ENCODE measurements at regions not wholly inside any gene's neighbourhood (a gene's known extent, or its start where the extent isn't known, plus 50 kb on each side); places are given as distances from the start of the nearest gene placed in this dataset.

GRCh38 chr3:94413336-94414108 lies 350.7 kb downstream of the NSUN3 start:
- Histone ChIP-seq H3K36me3 (ENCODE audit: insufficient read depth, low read length) (no peaks in the 10 kb centered on the region), H3K4me3 (ENCODE audit: low read length) (no peak overlapping the region), H3K27me3 (ENCODE audit: control insufficient read depth, insufficient read depth, low read length) (no peaks in the 10 kb centered on the region), H3K9ac (ENCODE audit: low read depth, low read length) (no peak overlapping the region), H3K4me1 (ENCODE audit: control insufficient read depth, insufficient read depth, low read length) (peaks cover 16% of the 10 kb centered on the region), H3K4me2 (ENCODE audit: low read length) (peak overlapping the region; percentile 13), H3K9me3 (replicated peaks; ENCODE audit: low read length) (no peaks in the 10 kb centered on the region)

DNA sequence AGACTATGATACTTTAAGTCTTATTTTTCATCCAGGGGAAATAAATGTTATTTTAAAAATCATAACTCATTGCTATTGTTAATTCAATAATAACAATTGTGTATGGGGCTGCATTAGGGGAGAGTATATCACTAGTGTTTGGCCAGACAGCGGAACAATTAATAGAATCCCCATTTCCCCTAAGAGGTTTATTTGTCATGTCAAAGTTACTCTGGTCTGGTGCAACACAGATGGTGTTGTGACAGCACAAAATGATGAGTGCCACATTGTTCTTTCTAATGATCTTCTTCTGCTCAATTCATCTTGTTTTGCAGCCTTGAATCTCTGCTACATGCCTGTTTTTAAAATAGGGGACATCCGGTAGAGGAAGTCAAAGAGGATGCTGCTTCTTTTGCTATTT lies 351.6 kb downstream of the NSUN3 start:
- Histone ChIP-seq H3K4me2 (ENCODE audit: low read length) (no peak overlapping the region), H3K36me3 (ENCODE audit: insufficient read depth, low read length) (no peaks in the 10 kb centered on the region), H3K4me3 (ENCODE audit: low read length) (no peak overlapping the region), H3K9ac (ENCODE audit: low read depth, low read length) (no peak overlapping the region), H3K9me3 (replicated peaks; ENCODE audit: low read length) (no peaks in the 10 kb centered on the region), H3K27me3 (ENCODE audit: control insufficient read depth, insufficient read depth, low read length) (no peaks in the 10 kb centered on the region), H3K4me1 (ENCODE audit: control insufficient read depth, insufficient read depth, low read length) (peaks cover 16% of the 10 kb centered on the region)

DNA sequence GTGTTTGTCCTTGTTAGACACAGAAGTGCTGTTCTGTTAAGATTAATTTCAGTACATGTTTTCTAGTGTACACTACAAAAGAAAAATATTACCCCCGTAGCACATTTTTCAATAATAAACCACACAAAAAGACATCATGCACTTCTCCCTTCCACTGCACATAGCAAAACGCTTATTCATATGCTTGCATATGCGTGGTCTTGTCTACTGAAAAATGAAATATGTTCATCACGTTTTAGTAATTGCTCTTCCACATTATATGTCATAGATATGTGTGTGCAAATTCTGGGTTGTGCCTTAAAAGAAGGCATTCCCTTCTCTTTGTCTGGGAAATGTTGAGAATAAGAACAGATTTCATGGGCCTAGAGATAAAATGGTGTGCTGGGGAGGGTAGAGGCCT lies 353.9 kb downstream of the NSUN3 start:
- H3K9me3 ChIP-seq (replicated peaks; ENCODE audit: low read length) = no peaks in the 10 kb centered on the region
- no peaks in the 10 kb centered on the region for H3K27me3 ChIP-seq (ENCODE audit: control insufficient read depth, insufficient read depth, low read length)
- H3K4me3 ChIP-seq (ENCODE audit: low read length) = no peak overlapping the region
- no peak overlapping the region for H3K4me2 ChIP-seq (ENCODE audit: low read length)
- H3K4me1 ChIP-seq (ENCODE audit: control insufficient read depth, insufficient read depth, low read length) = peaks cover 28% of the 10 kb centered on the region
- no peak overlapping the region for H3K9ac ChIP-seq (ENCODE audit: low read depth, low read length)
- no peaks in the 10 kb centered on the region for H3K36me3 ChIP-seq (ENCODE audit: insufficient read depth, low read length)

GRCh38 chr3:94417963-94418455 lies 355.1 kb downstream of the NSUN3 start:
- no peak overlapping the region for H3K4me3 ChIP-seq (ENCODE audit: low read length)
- peaks cover 26% of the 10 kb centered on the region for H3K4me1 ChIP-seq (ENCODE audit: control insufficient read depth, insufficient read depth, low read length)
- no peaks in the 10 kb centered on the region for H3K9me3 ChIP-seq (replicated peaks; ENCODE audit: low read length)
- H3K27me3 ChIP-seq (ENCODE audit: control insufficient read depth, insufficient read depth, low read length) = no peaks in the 10 kb centered on the region
- H3K4me2 ChIP-seq (ENCODE audit: low read length) = no peak overlapping the region
- no peaks in the 10 kb centered on the region for H3K36me3 ChIP-seq (ENCODE audit: insufficient read depth, low read length)
- no peak overlapping the region for H3K9ac ChIP-seq (ENCODE audit: low read depth, low read length)

GRCh38 chr3:94420931-94421330 lies 358.1 kb downstream of the NSUN3 start:
- Histone ChIP-seq H3K36me3 (ENCODE audit: insufficient read depth, low read length) (no peaks in the 10 kb centered on the region), H3K4me2 (ENCODE audit: low read length) (peak overlapping the region; percentile 40), H3K4me1 (ENCODE audit: control insufficient read depth, insufficient read depth, low read length) (peaks cover 12% of the 10 kb centered on the region), H3K27me3 (ENCODE audit: control insufficient read depth, insufficient read depth, low read length) (no peaks in the 10 kb centered on the region), H3K9me3 (replicated peaks; ENCODE audit: low read length) (no peaks in the 10 kb centered on the region), H3K4me3 (ENCODE audit: low read length) (no peak overlapping the region), H3K9ac (ENCODE audit: low read depth, low read length) (no peak overlapping the region)

- H3K4me2 ChIP-seq (ENCODE audit: low read length) = no peak overlapping the region
- peaks cover 12% of the 10 kb centered on the region for H3K4me1 ChIP-seq (ENCODE audit: control insufficient read depth, insufficient read depth, low read length)
- H3K9ac ChIP-seq (ENCODE audit: low read depth, low read length) = no peak overlapping the region
- no peak overlapping the region for H3K4me3 ChIP-seq (ENCODE audit: low read length)
- H3K9me3 ChIP-seq (replicated peaks; ENCODE audit: low read length) = no peaks in the 10 kb centered on the region
- no peaks in the 10 kb centered on the region for H3K36me3 ChIP-seq (ENCODE audit: insufficient read depth, low read length)
- no peaks in the 10 kb centered on the region for H3K27me3 ChIP-seq (ENCODE audit: control insufficient read depth, insufficient read depth, low read length)
Observed at GRCh38 chr3:94423578-94423977, 360.7 kb downstream of the NSUN3 start.

GRCh38 chr3:94429517-94429916 lies 366.7 kb downstream of the NSUN3 start:
- Histone ChIP-seq H3K4me1 (ENCODE audit: control insufficient read depth, insufficient read depth, low read length) (peaks cover 3% of the 10 kb centered on the region), H3K9ac (ENCODE audit: low read depth, low read length) (no peak overlapping the region), H3K36me3 (ENCODE audit: insufficient read depth, low read length) (no peaks in the 10 kb centered on the region), H3K4me2 (ENCODE audit: low read length) (no peak overlapping the region), H3K4me3 (ENCODE audit: low read length) (no peak overlapping the region), H3K27me3 (ENCODE audit: control insufficient read depth, insufficient read depth, low read length) (no peaks in the 10 kb centered on the region), H3K9me3 (replicated peaks; ENCODE audit: low read length) (no peaks in the 10 kb centered on the region)

- H3K4me1 ChIP-seq (ENCODE audit: control insufficient read depth, insufficient read depth, low read length) = peaks cover 3% of the 10 kb centered on the region
- H3K9ac ChIP-seq (ENCODE audit: low read depth, low read length) = no peak overlapping the region
- H3K4me3 ChIP-seq (ENCODE audit: low read length) = no peak overlapping the region
- H3K4me2 ChIP-seq (ENCODE audit: low read length) = no peak overlapping the region
- no peaks in the 10 kb centered on the region for H3K27me3 ChIP-seq (ENCODE audit: control insufficient read depth, insufficient read depth, low read length)
- no peaks in the 10 kb centered on the region for H3K36me3 ChIP-seq (ENCODE audit: insufficient read depth, low read length)
- H3K9me3 ChIP-seq (replicated peaks; ENCODE audit: low read length) = no peaks in the 10 kb centered on the region
Observed at GRCh38 chr3:94431876-94432570, 369.2 kb downstream of the NSUN3 start.

DNA sequence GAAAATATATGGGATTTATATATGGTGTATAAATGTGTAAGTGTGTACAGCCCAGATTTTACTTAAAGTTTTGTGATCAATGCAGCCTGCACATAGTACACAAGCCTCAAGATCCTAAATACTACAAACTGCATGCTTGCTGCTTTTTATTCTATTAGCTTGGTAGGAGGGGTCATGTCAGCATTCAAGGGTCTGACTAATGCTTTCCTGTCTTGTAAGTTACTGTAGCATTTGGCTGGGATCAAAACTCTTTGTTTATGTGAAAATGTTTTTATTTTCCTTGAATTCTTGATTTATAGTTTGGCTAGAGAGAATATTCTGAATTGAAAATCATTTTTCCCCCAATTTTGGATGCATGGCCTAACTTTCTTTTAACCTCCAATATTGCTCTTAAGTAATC lies 370.9 kb downstream of the NSUN3 start:
- peaks cover 3% of the 10 kb centered on the region for H3K4me1 ChIP-seq (ENCODE audit: control insufficient read depth, insufficient read depth, low read length)
- H3K9ac ChIP-seq (ENCODE audit: low read depth, low read length) = no peak overlapping the region
- H3K9me3 ChIP-seq (replicated peaks; ENCODE audit: low read length) = no peaks in the 10 kb centered on the region

DNA sequence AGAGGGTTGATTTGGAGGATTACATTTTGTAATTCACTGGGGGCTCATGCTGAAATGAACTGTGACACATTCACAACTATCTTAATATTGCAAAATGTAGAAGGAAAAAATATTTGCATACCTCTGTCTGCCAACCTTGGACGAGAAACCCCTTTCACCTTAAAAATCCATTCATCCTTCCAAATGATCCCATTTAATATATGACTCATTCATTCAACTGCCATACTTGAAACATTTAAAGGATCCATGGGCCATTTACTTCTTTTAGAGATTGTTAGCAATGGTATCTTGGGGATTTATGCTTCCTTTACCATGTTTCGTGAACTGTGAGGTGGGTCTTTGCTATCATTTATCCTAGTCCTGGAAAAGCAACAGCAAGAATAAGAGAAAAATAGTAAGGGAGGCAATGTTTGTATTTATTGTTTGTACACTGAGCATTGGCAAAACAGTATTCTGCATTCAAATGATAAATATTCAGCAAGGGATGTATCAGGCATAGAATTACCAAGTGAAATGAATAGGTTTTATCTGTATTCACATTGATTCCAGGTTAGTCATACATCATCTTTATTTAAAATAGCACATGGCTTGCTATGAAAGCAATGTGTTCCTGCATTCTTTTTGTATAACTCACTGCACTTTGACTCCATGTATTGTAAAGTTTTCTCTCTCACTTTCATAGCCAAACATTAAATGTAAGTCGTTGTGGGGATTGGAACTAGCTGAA lies 378.1 kb downstream of the NSUN3 start:
- Histone ChIP-seq H3K9ac (ENCODE audit: low read depth, low read length) (peak overlapping the region; percentile 61), H3K4me2 (ENCODE audit: low read length) (peak overlapping the region; percentile 74), H3K4me1 (ENCODE audit: control insufficient read depth, insufficient read depth, low read length) (peaks cover 23% of the 10 kb centered on the region), H3K9me3 (replicated peaks; ENCODE audit: low read length) (no peaks in the 10 kb centered on the region), H3K36me3 (ENCODE audit: insufficient read depth, low read length) (no peaks in the 10 kb centered on the region), H3K27me3 (ENCODE audit: control insufficient read depth, insufficient read depth, low read length) (no peaks in the 10 kb centered on the region), H3K4me3 (ENCODE audit: low read length) (peak overlapping the region; percentile 31)

More for the DNA sequence above, 370.9 kb downstream of the NSUN3 start:
- Histone ChIP-seq H3K4me3 (ENCODE audit: low read length) (no peak overlapping the region), H3K36me3 (ENCODE audit: insufficient read depth, low read length) (no peaks in the 10 kb centered on the region), H3K4me2 (ENCODE audit: low read length) (no peak overlapping the region), H3K27me3 (ENCODE audit: control insufficient read depth, insufficient read depth, low read length) (no peaks in the 10 kb centered on the region)

DNA sequence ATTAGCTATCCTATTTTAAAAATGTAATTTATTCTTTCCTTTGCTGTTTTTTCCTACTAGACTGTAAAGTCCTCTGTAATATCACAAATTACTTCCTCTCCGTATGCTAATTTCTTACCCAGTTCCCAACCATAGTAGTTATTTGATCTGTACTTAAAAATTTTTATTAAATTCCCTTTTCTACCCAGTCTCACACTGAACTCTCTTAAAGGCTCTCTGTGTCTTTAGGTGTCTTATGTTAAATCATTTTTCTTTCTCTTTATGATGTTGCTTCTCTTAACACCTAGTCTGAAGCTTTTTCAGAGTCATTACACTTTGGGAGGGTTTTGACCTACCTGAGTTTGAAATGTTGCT lies 378.6 kb downstream of the NSUN3 start:
- H3K4me1 ChIP-seq (ENCODE audit: control insufficient read depth, insufficient read depth, low read length) = peaks cover 23% of the 10 kb centered on the region
- no peaks in the 10 kb centered on the region for H3K27me3 ChIP-seq (ENCODE audit: control insufficient read depth, insufficient read depth, low read length)
- peak overlapping the region; percentile 61 for H3K9ac ChIP-seq (ENCODE audit: low read depth, low read length)
- H3K4me2 ChIP-seq (ENCODE audit: low read length) = peak overlapping the region; percentile 74
- no peak overlapping the region for H3K4me3 ChIP-seq (ENCODE audit: low read length)
- no peaks in the 10 kb centered on the region for H3K36me3 ChIP-seq (ENCODE audit: insufficient read depth, low read length)
- H3K9me3 ChIP-seq (replicated peaks; ENCODE audit: low read length) = no peaks in the 10 kb centered on the region

Data from skeletal muscle satellite cell (primary cell).